NCI-H510A (cell line): ENCODE measurements at regions not wholly inside any gene's neighbourhood (a gene's known extent, or its start where the extent isn't known, plus 50 kb on each side); places are given as distances from the start of the nearest gene placed in this dataset.

Source experiments
- DNase-seq: peaks from one replicate; lab custom pipeline; 2025; lab: John Stamatoyannopoulos, UW

DNA sequence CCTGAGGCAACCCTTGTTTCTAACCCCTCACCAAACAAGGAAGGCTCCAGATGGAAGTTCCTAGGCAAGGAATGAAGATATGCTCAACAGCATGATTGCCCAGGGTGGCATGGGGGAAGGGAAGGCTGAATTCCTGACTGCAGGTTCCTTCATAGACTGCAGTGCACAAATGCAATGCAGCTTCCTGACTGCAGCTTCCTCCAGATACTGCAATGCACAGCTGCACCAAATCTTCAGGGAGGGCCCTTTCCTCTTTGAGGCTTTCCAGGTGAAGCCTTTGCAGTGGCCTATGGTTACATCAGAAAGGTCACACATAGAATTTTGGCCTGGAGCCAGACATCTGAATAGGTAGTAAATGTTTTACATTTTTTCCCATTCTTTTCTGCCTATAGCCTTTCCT, 58.8 kb upstream of the DYNAP start:
- DNase-seq: no peak

GRCh38 chr18:54532962-54533361, 58.1 kb upstream of the DYNAP start:
- no peak for DNase-seq
